K562 (cell line): ENCODE measurements at regions not wholly inside any gene's neighbourhood (a gene's known extent, or its start where the extent isn't known, plus 50 kb on each side); places are given as distances from the start of the nearest gene placed in this dataset.

Source experiments
- ARID2 ChIP-seq: fragments of 450-650 bp; IDR thresholded peaks from 2 replicates; pipeline ENCODE4 v1.6.1; 2017; ENCODE audit warnings: antibody characterized with exemption, mild to moderate bottlenecking
- ARNT ChIP-seq, 2 experiments: fragments of 450-650 bp; IDR thresholded peaks; 2 replicates each; pipeline ENCODE4 v1.6.1; 2016; ENCODE audit warnings: mild to moderate bottlenecking in 1 of 2
- ATF1 ChIP-seq, 2 experiments: fragments of 450-650 bp in 1 of 2; IDR thresholded peaks; 2 replicates each; pipeline ENCODE4 v1.6.1; 2016; ENCODE audit warnings: missing compliant biosample characterization in 1 of 2, missing genetic modification characterization in 1 of 2
- FOXK1 ChIP-seq: sonication (generic); formaldehyde crosslinking; IDR thresholded peaks from 2 replicates; pipeline ENCODE4 v1.8.0; 2022; ENCODE audit warnings: missing genetic modification reagents, mild to moderate bottlenecking, borderline replicate concordance
- GABPA ChIP-seq: fragments of 200-800 bp; sonication (Bioruptor generic); conservative IDR thresholded peaks from 2 replicates; pipeline ENCODE4 v1.6.1; 2016; ENCODE audit warnings: low read depth, missing genetic modification characterization, missing compliant biosample characterization
- HMG20A ChIP-seq: fragments of 450-650 bp; formaldehyde crosslinking; conservative IDR thresholded peaks from 2 replicates; pipeline ENCODE4 v1.4.0; 2020; ENCODE audit warnings: mild to moderate bottlenecking, mixed read lengths
- MYC ChIP-seq, 2 experiments: fragments of 250-450 bp in 1 of 2; sonication (Bioruptor Pico) in 1 of 2; IDR thresholded peaks; 2 replicates each; pipeline versions ENCODE4 v1.5.1 to v1.6.1; 2012 to 2021; ENCODE audit warnings: low read depth in 2 of 2, borderline replicate concordance in 1 of 2, improper control_type of control experiment in 1 of 2, low read length in 1 of 2, mild to moderate bottlenecking in 1 of 2, moderate library complexity in 1 of 2
- NCOA2 ChIP-seq, 2 experiments: fragments of 450-650 bp; IDR thresholded peaks; 2 replicates each; pipeline ENCODE4 v1.6.1; 2018; ENCODE audit warnings: mild to moderate bottlenecking in 2 of 2, moderate library complexity in 1 of 2; ENCODE audit not compliant: partially characterized antibody in 2 of 2
- PHF20 ChIP-seq: fragments of 450-650 bp; IDR thresholded peaks from 2 replicates; pipeline ENCODE4 v1.6.1; 2018; ENCODE audit not compliant: partially characterized antibody
- REST ChIP-seq, 2 experiments: fragments of 450-650 bp; formaldehyde crosslinking in 1 of 2; IDR thresholded peaks; 2 replicates each; pipeline versions ENCODE4 v1.4.0 to v1.6.1; 2014 to 2020; ENCODE audit warnings: mild to moderate bottlenecking in 2 of 2, borderline replicate concordance in 1 of 2, low read depth in 1 of 2
- YY1 ChIP-seq, 3 experiments: IDR thresholded peaks; 2 replicates each; pipeline ENCODE4 v1.6.1; 2011; ENCODE audit warnings: low read length in 2 of 3, mild to moderate bottlenecking in 2 of 3, moderate library complexity in 2 of 3, borderline replicate concordance in 1 of 3, control low read depth in 1 of 3, low read depth in 1 of 3; ENCODE audit not compliant: insufficient read depth in 3 of 3, insufficient replicate concordance in 2 of 3, control insufficient read depth in 1 of 3, insufficient read length in 1 of 3; ENCODE audit errors: extremely low read depth in 1 of 3
- ZNF324 ChIP-seq: fragments of 250-450 bp; sonication (Bioruptor Pico); IDR thresholded peaks from 2 replicates; pipeline ENCODE4 v1.4.0; 2020; ENCODE audit warnings: mild to moderate bottlenecking
- ZNF384 ChIP-seq: IDR thresholded peaks from 2 replicates; pipeline ENCODE4 v1.6.1; 2012; ENCODE audit warnings: low read depth, low read length, improper control_type of control experiment

DNA sequence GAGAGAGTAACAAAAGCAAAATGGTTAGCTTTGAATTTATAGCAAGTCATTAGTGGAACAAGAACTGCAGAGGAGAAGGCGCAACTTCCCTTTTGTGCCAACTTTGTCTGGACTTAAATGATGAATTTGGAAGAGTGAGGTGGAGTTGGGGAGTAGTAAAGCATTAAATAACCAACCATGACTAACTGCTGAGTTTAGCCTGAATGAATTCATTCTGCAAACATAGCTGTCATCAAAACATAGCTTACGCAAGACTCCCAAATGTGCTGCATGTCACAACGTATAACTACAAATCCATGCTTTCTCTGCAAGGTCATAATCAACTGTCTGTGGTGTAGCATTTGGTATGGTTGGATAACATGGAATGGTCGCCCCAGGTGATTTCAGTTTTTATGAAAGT is 75.9 kb upstream of the RPL34 start:
- no peak for TF ChIP-seq PHF20
- no peak for TF ChIP-seq HMG20A (CRISPR knock-in tag)
- TF ChIP-seq MYC (IDR thresholded peaks at IDR 0.05; ENCODE audit: low read depth, low read length): no peak
- no peak for TF ChIP-seq MYC (CRISPR knock-in tag; IDR thresholded peaks at IDR 0.05; ENCODE audit: borderline replicate concordance, low read depth)
- TF ChIP-seq ZNF384: no peak
- no peak for TF ChIP-seq ATF1 (CRISPR knock-in tag; IDR thresholded peaks at IDR 0.05)
- no peak for TF ChIP-seq ATF1 (tag; IDR thresholded peaks at IDR 0.05)
- no peak for TF ChIP-seq ARNT (IDR thresholded peaks at IDR 0.05)
- no peak for TF ChIP-seq ZNF324 (CRISPR knock-in tag)
- no peak for TF ChIP-seq YY1 (IDR thresholded peaks at IDR 0.05; ENCODE audit: borderline replicate concordance in 1 of 3, control insufficient read depth in 1 of 3, extremely low read depth in 1 of 3, insufficient read depth in 3 of 3, insufficient read length in 1 of 3, insufficient replicate concordance in 2 of 3, low read depth in 1 of 3, low read length in 2 of 3)
- TF ChIP-seq FOXK1 (CRISPR knock-in tag): no peak
- TF ChIP-seq ARID2: no peak
- no peak for TF ChIP-seq GABPA
- no peak for TF ChIP-seq NCOA2 (IDR thresholded peaks at IDR 0.05; ENCODE audit: partially characterized antibody in 2 of 2)
- no peak for TF ChIP-seq REST (IDR thresholded peaks at IDR 0.05; ENCODE audit: borderline replicate concordance)
- TF ChIP-seq REST (CRISPR knock-in tag; IDR thresholded peaks at IDR 0.05; ENCODE audit: low read depth): no peak
